Left lung (tissue), 4 donors: ENCODE measurements at regions not wholly inside any gene's neighbourhood (a gene's known extent, or its start where the extent isn't known, plus 50 kb on each side); places are given as distances from the start of the nearest gene placed in this dataset.

Experiments
- ATAC-seq: fragments of 200-7000 bp; cut with Tn5 transposase; one replicate; pipeline ENCODE4 v1.9.1; 2020; ENCODE audit warnings: moderate library complexity
- DNase-seq, 4 donors: peaks; one replicate each; pipeline ENCODE4 v3.0.0-alpha.2; 2013 to 2020
- H3K27ac ChIP-seq, 2 donors: fragments of 200-600 bp; sonication (generic) in 1 of 2; one replicate each; pipeline versions ENCODE4 v1.5.0 to v1.8.0; 2020 to 2021
- H3K27me3 ChIP-seq, 2 donors: fragments of 200-600 bp; sonication (generic) in 1 of 2; one replicate each; pipeline versions ENCODE4 v1.5.0 to v1.8.0; 2020 to 2021
- H3K36me3 ChIP-seq, 2 donors: fragments of 200-600 bp; sonication (generic) in 1 of 2; one replicate each; pipeline versions ENCODE4 v1.5.0 to v1.8.0; 2020 to 2021
- H3K4me1 ChIP-seq, 2 donors: fragments of 200-600 bp; one replicate each; pipeline ENCODE4 v1.8.0; 2021
- H3K4me3 ChIP-seq, 2 donors: fragments of 200-600 bp; sonication (generic) in 1 of 2; one replicate each; pipeline versions ENCODE4 v1.5.0 to v1.8.0; 2020 to 2021; ENCODE audit warnings: mild to moderate bottlenecking in 1 of 2
- H3K9me3 ChIP-seq, 2 donors: fragments of 200-600 bp; sonication (generic) in 1 of 2; one replicate each; pipeline versions ENCODE4 v1.5.0 to v1.8.0; 2020 to 2021
- intact Hi-C, 2 donors: fragments of 100-400 bp; cut with DNase I; formaldehyde crosslinking; loops; one replicate each; pipeline versions ENCODE4 v1.11.2 to v1.14.2; 2022
- TF ChIP-seq, protein P1 (sequence below), 2 donors: fragments of 200-600 bp; sonication (generic) in 1 of 2; IDR thresholded peaks; one replicate each; pipeline versions ENCODE4 v1.5.0 to v1.8.0; 2021; ENCODE audit warnings: antibody characterized with exemption in 2 of 2
- donor health status: DM: no; HTN: yes; CAD: no.
- donor health status: DM: no; HTN: no; CAD: no.

DNA sequence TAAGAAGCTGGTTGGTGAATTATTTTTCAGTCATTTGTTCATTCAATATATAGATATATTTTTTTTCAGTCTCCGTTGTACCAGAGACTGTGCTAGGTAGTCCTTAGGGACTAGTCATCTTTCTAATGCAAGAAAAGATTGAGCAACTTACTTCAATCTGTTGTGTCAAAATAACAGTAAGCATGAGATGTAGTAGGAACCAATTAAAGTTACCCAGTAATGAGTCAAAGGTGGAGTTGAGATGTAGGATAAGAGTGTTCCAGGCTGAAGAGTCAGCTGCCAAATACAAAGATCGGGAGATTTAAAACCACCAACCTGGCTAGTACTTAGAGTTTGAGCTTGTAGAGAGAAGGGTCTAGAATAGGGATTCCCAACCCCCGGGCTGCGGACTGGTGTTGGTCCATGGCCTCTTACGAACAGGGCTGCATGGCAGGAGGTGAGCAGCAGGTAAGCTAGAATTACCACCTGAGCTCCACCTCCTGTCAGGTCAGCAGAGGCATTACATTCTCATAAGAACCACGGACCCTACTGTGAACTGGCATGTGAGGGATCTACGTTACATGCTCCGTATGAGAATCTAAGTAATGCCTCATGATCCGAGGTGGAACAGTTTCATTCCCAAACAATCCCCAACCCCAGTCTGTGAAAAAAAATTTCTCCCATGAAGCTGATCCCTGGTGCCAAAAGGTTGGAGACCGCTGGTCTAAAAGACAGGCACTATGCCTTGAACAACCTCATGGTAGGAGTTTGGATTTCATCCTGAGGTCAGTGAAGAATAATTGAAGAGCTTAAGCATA lies 1241.5 kb upstream of the WWC1 start:
- H3K27ac ChIP-seq = no peak overlapping the region
- intact Hi-C loops = no loop called here
- TF ChIP-seq, protein P1, sequence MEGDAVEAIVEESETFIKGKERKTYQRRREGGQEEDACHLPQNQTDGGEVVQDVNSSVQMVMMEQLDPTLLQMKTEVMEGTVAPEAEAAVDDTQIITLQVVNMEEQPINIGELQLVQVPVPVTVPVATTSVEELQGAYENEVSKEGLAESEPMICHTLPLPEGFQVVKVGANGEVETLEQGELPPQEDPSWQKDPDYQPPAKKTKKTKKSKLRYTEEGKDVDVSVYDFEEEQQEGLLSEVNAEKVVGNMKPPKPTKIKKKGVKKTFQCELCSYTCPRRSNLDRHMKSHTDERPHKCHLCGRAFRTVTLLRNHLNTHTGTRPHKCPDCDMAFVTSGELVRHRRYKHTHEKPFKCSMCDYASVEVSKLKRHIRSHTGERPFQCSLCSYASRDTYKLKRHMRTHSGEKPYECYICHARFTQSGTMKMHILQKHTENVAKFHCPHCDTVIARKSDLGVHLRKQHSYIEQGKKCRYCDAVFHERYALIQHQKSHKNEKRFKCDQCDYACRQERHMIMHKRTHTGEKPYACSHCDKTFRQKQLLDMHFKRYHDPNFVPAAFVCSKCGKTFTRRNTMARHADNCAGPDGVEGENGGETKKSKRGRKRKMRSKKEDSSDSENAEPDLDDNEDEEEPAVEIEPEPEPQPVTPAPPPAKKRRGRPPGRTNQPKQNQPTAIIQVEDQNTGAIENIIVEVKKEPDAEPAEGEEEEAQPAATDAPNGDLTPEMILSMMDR (IDR thresholded peaks at IDR 0.05) = no peak

DNA sequence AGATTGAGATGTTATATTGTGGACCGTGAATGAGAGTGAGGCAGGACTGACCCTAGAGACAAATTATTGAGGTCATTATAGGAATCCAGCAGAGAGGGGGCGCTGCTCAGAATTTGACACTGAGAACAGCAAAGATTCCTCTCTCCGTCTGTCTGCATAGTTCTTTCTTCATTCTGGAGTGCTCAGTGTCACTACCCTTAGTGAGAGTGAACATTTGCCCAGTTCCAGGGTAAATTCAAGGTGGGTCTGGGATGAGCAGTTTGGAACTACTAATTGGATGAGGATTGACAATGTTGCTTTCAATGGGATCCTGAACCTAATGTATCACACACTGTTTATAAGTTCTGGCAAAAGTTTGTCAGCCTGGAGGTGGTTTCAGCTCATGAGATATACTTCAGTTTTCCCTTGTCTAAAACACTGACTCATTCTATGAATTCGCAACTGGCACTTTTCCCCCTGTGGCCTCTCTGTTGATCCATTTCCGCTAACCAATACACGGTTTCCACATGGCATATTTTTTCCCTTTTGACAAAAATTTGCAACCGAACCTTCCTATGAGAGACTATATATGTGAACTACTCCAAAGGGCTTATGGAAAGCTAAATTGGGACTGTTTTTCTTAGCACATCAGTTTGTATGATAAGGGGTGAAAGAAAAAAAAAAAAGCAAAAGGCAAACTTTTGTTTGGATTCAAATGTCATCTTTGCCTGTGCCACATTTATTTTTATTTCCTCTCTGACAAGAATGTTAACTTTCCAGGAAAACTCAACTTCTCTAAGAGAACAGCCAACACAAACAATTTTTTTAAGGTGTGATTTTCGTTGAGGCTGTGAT lies 1240.7 kb upstream of the WWC1 start:
- ATAC-seq (no peak), DNase-seq (no peak)
- Histone ChIP-seq H3K9me3 (no peaks in the 10 kb centered on the region), H3K4me1 (no peaks in the 10 kb centered on the region), H3K27me3 (no peaks in the 10 kb centered on the region), H3K27ac (no peak overlapping the region), H3K36me3 (no peaks in the 10 kb centered on the region), H3K4me3 (no peak overlapping the region)
- intact Hi-C loops = no loop called here
- TF ChIP-seq, protein P1 (IDR thresholded peaks at IDR 0.05) = no peak

More for the DNA sequence above, 1241.5 kb upstream of the WWC1 start:
- H3K9me3 ChIP-seq = no peaks in the 10 kb centered on the region
- no peak overlapping the region for H3K4me3 ChIP-seq
- ATAC-seq = no peak
- H3K27me3 ChIP-seq = no peaks in the 10 kb centered on the region
- DNase-seq = no peak
- no peaks in the 10 kb centered on the region for H3K36me3 ChIP-seq
- H3K4me1 ChIP-seq = no peaks in the 10 kb centered on the region

DNA sequence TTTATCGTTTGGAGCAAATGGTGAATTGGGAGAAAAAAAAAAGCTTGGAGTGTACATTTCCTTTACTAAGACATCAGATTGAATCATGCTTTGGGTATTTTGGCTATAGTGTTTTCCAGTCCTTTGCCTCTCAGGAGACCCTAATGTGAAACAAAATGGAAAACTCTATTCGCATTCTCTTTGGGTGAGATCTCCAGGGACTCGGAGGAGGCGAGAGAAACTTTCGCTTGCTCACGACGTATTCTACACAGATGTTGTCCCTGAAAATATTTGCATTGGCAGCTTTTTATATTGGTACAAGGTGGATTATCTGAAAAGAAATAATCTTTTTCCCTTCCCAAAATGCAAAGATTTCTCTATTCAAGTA lies 1240.1 kb upstream of the WWC1 start:
- intact Hi-C loops = no loop called here
- no peak for DNase-seq

DNA sequence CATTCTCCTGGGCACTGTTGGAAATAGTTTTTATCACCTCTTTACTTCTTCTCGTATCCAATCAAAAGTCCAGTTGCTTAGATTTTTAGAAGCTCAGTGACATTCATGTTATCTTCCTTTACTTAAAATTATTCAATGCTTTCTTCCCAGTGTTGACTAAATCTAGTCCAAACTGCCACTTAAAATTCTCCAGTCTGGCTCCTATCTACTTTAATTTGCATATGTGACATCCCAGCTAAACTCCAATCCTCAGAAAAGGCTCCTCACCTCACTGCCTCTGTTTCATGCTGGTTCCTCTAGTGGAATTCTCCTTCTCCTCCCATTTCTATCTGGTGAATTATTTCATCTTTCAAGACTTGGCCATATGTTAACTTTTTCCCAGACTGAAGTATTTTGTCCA lies 1238.7 kb upstream of the WWC1 start:
- DNase-seq (no peak), ATAC-seq (no peak)
- Histone ChIP-seq H3K4me3 (no peak overlapping the region), H3K4me1 (no peaks in the 10 kb centered on the region), H3K27me3 (no peaks in the 10 kb centered on the region), H3K27ac (no peak overlapping the region), H3K36me3 (no peaks in the 10 kb centered on the region), H3K9me3 (no peaks in the 10 kb centered on the region)
- intact Hi-C loops = no loop called here
- TF ChIP-seq, protein P1 (IDR thresholded peaks at IDR 0.05) = no peak

More for the DNA sequence above, 1240.1 kb upstream of the WWC1 start:
- Histone ChIP-seq H3K27me3 (no peaks in the 10 kb centered on the region), H3K36me3 (no peaks in the 10 kb centered on the region), H3K9me3 (no peaks in the 10 kb centered on the region), H3K4me3 (no peak overlapping the region), H3K27ac (no peak overlapping the region), H3K4me1 (no peaks in the 10 kb centered on the region)
- TF ChIP-seq, protein P1 (IDR thresholded peaks at IDR 0.05) = no peak
- no peak for ATAC-seq

DNA sequence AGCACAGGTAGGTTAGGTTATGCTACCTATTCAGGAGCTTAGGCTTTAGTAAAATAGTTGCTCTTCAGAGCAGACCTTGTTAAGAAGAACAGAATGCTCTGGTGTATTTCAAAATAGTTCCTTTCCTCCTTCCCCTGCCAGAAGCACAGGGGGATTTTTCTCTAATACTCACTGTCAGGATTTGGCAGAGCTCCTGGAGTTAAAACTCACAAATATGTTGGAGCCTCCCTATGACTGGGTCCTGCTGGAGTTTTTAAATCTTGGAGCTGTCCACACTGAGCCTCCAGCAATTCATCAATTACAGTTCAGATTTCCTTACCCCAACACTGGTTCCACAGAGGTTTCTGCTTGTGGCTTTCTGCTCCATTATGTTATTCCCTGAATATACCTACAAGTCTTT lies 1233.8 kb upstream of the WWC1 start:
- H3K9me3 ChIP-seq = no peaks in the 10 kb centered on the region
- intact Hi-C loops = no loop called here
- DNase-seq (peak in 2 of 4 donors; percentile 43 to 53), ATAC-seq (no peak)
- TF ChIP-seq, protein P1 (IDR thresholded peaks at IDR 0.05) = no peak
- no peaks in the 10 kb centered on the region for H3K36me3 ChIP-seq
- H3K27ac ChIP-seq = no peak overlapping the region
- H3K4me3 ChIP-seq = no peak overlapping the region
- no peaks in the 10 kb centered on the region for H3K27me3 ChIP-seq
- no peaks in the 10 kb centered on the region for H3K4me1 ChIP-seq
